NB4 (cell line): ENCODE measurements at regions not wholly inside any gene's neighbourhood (a gene's known extent, or its start where the extent isn't known, plus 50 kb on each side); places are given as distances from the start of the nearest gene placed in this dataset.

Experiments
- DNase-seq: peaks from one replicate; pipeline ENCODE4 v3.0.0; 2010; ENCODE audit warnings: low read depth
- H3K4me3 ChIP-seq: one replicate; pipeline ENCODE4 v1.5.1; 2011; ENCODE audit warnings: mild to moderate bottlenecking, low read depth, low read length, moderate library complexity
- MYC ChIP-seq: IDR thresholded peaks from 2 replicates; pipeline ENCODE4 v1.6.1; 2011; ENCODE audit warnings: low read depth, low read length
- POLR2A ChIP-seq: IDR thresholded peaks from 2 replicates; pipeline ENCODE4 v1.6.1; 2011; ENCODE audit warnings: mild to moderate bottlenecking; ENCODE audit not compliant: insufficient read length; ENCODE audit errors: extremely low read depth
- TF ChIP-seq, protein P1 (sequence below): IDR thresholded peaks from one replicate; pipeline ENCODE4 v1.5.1; 2012; ENCODE audit warnings: low read depth, low read length
- TF ChIP-seq, protein P2 (sequence below): IDR thresholded peaks from 2 replicates; pipeline ENCODE4 v1.6.1; 2011; ENCODE audit warnings: low read depth, low read length

DNA sequence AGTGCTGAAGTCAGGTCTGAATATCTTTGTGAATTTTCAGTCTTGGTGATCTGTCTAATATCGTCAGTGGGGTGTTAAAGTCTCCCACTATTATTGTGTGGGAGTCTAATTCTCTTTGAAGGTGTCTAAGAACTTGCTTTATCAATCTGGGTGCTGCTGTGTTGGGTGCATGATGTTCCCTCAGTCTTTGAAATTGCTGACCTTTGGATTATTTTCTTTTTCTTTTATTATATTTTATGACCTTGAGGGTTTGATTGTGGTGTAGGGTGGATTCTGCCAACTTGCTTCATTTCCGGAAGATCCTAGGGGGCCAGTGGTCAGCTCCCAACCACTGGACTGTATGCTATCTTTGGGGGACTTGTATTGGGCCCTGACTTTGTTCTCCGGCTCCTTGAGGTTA is 415.3 kb downstream of the USP25 start:
- DNase-seq: no peak
- no peak for TF ChIP-seq MYC
- TF ChIP-seq, protein P1, sequence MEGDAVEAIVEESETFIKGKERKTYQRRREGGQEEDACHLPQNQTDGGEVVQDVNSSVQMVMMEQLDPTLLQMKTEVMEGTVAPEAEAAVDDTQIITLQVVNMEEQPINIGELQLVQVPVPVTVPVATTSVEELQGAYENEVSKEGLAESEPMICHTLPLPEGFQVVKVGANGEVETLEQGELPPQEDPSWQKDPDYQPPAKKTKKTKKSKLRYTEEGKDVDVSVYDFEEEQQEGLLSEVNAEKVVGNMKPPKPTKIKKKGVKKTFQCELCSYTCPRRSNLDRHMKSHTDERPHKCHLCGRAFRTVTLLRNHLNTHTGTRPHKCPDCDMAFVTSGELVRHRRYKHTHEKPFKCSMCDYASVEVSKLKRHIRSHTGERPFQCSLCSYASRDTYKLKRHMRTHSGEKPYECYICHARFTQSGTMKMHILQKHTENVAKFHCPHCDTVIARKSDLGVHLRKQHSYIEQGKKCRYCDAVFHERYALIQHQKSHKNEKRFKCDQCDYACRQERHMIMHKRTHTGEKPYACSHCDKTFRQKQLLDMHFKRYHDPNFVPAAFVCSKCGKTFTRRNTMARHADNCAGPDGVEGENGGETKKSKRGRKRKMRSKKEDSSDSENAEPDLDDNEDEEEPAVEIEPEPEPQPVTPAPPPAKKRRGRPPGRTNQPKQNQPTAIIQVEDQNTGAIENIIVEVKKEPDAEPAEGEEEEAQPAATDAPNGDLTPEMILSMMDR: no peak
- TF ChIP-seq, protein P2, sequence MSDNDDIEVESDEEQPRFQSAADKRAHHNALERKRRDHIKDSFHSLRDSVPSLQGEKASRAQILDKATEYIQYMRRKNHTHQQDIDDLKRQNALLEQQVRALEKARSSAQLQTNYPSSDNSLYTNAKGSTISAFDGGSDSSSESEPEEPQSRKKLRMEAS: no peak
- TF ChIP-seq POLR2A: no peak
- H3K4me3 ChIP-seq: no peak overlapping the region

DNA sequence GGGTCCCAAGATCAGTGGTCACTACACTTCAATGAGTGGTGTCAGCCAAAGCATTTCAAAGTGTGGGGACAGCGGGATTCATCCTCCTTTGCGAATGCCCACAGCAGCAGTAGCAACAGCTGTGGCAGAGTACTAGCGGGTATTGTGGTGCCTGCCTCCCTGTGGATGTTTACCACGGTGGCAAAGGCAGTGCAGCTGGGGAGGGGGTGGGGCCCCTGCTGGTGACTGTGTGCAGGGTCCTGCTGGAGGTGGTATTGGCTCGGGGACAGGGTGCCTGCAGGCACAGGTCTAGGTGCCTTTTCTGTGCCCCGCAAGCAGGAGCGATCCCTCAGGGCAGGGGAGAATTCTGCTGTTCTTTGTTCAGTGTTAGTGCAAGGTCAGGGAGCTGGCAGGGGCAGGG is 415.7 kb downstream of the USP25 start:
- DNase-seq: no peak
- H3K4me3 ChIP-seq: no peak overlapping the region
- TF ChIP-seq POLR2A: no peak

DNA sequence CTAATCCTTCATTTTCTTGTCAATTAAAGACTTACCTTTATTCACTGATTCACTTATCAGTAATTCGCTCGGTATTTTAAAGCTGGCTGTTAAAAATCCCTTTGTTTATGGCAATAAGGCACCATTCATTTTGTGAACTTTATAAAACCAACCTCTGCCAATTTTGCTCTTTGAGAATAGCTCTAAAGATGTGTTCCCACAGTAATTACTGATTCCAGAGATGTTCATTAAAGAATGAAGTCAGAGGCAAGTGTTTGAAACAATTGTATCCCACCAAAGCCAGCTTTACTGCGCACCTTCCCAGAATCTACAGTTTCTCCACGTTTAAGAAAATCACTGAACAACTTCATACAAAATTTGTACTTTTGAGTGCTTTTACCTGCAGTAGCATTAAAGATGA is 424.5 kb downstream of the USP25 start:
- H3K4me3 ChIP-seq: no peak overlapping the region
- TF ChIP-seq, protein P1: no peak
- TF ChIP-seq MYC: no peak
- TF ChIP-seq, protein P2: no peak
- no peak for TF ChIP-seq POLR2A
- DNase-seq: no peak

DNA sequence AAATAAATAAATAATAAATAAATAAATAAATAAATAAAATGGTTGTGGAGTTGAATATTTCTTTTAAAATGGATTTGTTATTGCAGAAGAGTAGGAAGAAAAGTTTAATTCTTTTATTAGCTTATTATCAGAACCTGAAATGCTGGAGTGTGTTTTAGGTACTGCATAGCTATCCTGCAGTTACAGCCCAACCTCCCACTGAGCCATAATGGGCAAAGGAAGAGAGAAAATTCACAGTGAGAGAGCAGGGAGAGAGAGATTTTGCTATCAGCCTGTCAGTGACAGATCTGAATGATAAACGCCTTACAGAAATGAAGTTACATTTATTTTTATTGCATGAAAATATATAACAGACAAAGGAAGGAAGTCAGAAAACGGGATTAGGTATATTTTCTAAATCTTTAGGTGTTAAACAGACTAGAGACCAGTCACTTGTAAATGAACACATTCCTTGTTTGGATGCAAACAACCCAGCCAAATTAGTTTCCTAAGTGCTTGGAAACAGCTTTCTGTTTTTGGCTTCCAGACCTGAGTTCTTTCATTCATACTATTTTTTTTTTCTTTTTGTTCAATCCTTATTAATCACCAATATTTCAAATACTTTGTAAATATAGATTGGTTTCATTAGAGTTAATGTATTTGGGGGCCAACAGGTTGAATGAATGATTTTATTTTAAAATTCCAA is 425.3 kb downstream of the USP25 start:
- TF ChIP-seq, protein P2: no peak
- TF ChIP-seq, protein P1: no peak
- TF ChIP-seq POLR2A: no peak

DNA sequence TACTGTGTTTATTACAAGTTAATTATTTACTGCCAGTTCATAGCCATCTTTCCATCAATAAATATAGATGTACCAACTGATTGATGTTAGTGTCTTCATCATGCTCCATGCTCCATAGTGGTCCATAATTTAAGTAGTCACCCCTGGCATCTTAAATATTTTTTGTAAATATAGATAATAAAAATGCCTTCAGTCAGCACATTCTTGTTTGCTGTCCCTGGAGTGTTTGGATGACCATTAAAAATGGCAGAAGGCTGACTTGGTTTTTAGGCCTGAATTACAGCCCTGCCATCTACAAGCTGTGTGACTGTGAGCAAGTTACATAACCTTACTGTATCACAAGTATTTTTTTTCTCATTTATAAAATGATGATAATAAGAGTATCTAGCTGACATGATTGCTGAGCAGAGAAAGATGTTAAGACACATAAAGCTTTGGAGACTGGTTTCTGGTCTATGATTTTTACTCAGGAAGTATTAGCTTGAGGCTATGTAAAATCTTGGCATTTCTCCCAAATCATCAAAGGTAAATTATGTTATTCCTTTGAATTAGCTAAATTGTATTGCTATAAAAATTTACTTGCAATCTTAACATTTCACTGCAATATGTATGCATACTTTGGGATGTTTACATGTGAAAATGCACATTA is 427.2 kb downstream of the USP25 start:
- no peak overlapping the region for H3K4me3 ChIP-seq
- no peak for DNase-seq
- TF ChIP-seq MYC (no peak), POLR2A (no peak)
- TF ChIP-seq, protein P1: no peak
- TF ChIP-seq, protein P2: no peak

More for the DNA sequence above, 425.3 kb downstream of the USP25 start:
- no peak overlapping the region for H3K4me3 ChIP-seq
- no peak for DNase-seq

DNA sequence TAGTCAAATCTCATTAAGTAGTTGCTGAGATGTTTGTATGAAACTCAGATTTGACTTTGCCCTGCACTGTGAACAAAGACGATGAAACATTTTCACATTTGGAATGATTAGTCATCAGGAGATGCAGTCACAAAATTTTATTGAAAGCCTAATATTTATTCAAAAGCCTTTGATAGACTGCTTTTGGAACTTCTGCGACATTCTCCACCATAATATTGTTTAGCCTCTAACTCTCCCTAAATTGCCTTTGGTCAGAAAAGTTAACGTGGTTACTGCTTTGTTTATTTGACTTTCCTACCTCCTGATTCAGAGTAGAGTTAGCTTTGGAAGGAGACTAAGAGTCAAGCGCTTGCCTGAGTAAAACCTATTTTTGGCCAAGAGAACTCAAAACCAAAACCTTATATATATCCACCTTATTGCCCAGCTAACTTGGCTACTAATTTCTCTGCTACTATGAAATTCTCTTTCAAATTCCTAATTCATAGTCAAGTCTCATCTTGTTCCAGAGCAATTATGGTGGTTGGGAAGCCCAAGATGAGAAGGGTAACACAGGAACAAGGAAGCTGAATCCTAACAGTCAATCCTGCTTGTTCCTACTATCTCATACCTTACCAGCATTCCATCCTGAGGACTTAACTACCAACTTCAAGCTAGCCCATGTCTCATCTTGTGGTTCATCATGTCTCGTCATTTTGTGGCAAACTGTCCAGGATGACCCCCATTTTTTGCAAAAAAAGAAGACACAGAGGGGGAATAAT is 429.6 kb downstream of the USP25 start:
- no peak for DNase-seq
- H3K4me3 ChIP-seq: no peak overlapping the region
- TF ChIP-seq POLR2A (no peak), MYC (no peak)
- TF ChIP-seq, protein P1: no peak
- TF ChIP-seq, protein P2: no peak
